ENCODE measurements at regions not wholly inside any gene's neighbourhood (a gene's known extent, or its start where the extent isn't known, plus 50 kb on each side); places are given as distances from the start of the nearest gene placed in this dataset.
A peak's percentile ranks its signal among the peaks of the same experiment; 100 is the strongest.
"Not testable (repeated sequence)": the region's sequence is repeated elsewhere in the genome, so short reads cannot be mapped to it uniquely, and the experiment has no call there.

DNA sequence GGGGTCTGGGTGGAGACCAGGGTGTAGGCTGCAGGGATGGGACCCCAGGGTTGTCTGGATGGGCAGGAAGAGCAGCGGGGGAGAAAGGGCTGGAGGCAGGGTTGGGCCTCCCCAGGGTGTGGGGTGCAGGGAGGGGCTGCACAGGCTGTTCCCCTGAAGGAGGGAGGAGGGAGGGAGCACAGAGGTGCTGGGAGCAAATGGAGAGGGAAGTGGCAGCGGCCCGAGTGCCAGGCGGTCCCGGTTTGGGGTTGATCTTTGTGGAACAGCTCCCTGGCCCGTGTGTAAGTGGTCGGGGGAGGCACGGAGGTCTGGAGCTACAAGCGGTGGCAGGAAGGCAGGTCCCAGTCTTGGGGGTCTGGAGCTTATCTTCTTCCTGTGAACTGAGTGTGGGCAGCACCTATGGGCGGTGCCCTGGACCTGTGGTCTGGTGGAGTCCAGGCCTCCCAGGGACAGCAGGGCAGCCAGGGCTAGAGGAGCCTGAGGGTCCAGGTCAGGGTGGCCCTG, 391.6 kb downstream of the TMEM121 start:
- no peak overlapping the region for H3K4me3 Mint-ChIP-seq (ENCODE audit: unreplicated experiment)
- TF ChIP-seq, protein P1, sequence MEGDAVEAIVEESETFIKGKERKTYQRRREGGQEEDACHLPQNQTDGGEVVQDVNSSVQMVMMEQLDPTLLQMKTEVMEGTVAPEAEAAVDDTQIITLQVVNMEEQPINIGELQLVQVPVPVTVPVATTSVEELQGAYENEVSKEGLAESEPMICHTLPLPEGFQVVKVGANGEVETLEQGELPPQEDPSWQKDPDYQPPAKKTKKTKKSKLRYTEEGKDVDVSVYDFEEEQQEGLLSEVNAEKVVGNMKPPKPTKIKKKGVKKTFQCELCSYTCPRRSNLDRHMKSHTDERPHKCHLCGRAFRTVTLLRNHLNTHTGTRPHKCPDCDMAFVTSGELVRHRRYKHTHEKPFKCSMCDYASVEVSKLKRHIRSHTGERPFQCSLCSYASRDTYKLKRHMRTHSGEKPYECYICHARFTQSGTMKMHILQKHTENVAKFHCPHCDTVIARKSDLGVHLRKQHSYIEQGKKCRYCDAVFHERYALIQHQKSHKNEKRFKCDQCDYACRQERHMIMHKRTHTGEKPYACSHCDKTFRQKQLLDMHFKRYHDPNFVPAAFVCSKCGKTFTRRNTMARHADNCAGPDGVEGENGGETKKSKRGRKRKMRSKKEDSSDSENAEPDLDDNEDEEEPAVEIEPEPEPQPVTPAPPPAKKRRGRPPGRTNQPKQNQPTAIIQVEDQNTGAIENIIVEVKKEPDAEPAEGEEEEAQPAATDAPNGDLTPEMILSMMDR (IDR thresholded peaks at IDR 0.05), result no peak
- DNase-seq (ENCODE audit: low spot score), result peak; percentile 86
- H3K4me1 Mint-ChIP-seq (ENCODE audit: low read depth), result no peaks in the 10 kb centered on the region
- H3K36me3 Mint-ChIP-seq (ENCODE audit: low read depth), result no peaks in the 10 kb centered on the region
- H3K9me3 Mint-ChIP-seq (ENCODE audit: low read depth), result peaks cover 50% of the 10 kb centered on the region
- no peak overlapping the region for H3K27ac Mint-ChIP-seq (ENCODE audit: unreplicated experiment)
- H3K27me3 Mint-ChIP-seq (ENCODE audit: low read depth), result no peaks in the 10 kb centered on the region

DNA sequence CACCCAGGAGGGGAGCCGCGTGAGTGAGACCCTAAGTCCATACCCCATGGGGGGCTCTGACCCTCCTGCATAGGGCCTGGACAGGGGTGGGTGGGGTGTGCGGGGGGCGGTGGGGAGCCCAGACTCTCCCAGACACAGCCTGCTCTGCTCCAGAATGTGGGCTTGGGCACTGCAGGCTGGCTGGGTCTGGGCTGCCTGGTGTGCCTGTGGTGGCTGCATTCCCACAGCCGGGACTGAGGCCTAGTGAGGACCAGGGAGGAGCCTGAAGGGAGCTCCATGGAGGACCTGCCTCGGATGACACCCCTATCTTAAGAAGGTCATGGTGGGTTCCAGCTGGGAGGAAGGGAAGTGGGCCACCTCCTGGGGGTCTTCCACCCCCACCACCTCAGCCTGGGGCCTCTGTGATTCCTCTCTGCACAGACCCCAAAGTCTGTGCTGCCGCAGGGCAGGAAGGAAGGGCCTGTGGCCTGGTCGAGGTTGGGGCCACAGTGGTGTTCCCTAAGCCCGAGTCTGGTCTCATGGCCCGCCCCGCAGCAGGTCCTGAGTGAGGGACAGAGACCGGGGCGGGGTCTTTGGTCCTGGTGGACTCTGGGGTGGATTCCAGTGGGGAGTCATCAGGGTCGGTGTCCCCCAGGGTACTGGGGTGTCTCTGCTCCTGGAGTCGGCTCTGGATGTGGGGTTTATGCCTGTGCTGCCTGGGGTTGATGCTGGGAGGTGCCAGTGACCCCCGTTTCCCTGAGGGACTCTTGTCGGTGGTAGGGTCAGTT, 392.3 kb downstream of the TMEM121 start:
- no peak overlapping the region for H3K4me3 Mint-ChIP-seq (ENCODE audit: unreplicated experiment)
- peak; percentile 91 for DNase-seq (ENCODE audit: low spot score)
- no peaks in the 10 kb centered on the region for H3K27me3 Mint-ChIP-seq (ENCODE audit: low read depth)
- peaks cover 50% of the 10 kb centered on the region for H3K9me3 Mint-ChIP-seq (ENCODE audit: low read depth)
- no peaks in the 10 kb centered on the region for H3K36me3 Mint-ChIP-seq (ENCODE audit: low read depth)
- no peak overlapping the region for H3K27ac Mint-ChIP-seq (ENCODE audit: unreplicated experiment)
- H3K4me1 Mint-ChIP-seq (ENCODE audit: low read depth), result no peaks in the 10 kb centered on the region
- TF ChIP-seq, protein P1 (IDR thresholded peaks at IDR 0.05), result no peak

DNA sequence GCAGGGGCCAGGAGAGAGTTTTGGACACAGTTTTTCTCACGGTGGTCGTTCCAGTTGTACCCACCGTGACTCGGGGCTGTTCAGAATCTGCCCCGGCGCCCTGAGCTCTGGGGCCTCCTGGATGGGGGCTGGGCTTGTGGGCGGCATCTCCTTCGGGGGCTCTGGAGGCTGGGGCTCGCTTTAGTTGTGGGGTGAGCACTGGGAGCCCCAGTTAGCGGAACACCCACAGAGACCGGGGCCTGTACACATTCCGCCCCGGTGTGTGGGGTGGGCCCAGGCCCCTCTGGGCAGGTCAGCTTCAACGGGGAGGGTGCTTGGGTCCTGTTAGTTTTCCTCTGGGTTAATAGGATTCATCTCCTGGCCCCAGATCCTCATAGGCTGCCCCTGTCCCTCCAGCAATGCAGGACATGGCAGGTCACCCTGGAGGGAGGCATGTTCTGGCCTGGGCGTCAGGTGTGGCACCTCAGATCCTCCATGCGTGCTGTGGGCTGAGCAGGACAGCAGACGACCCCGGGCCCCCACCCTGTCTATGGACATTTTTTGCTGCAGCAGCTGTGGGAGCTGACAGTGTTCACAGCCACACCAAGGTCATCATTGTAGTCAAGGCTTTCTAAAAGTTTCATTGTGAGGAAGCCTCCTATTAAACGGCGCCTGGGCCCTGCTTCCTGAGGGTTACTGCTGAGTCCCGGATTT, 393.2 kb downstream of the TMEM121 start:
- Mint-ChIP-seq H3K27ac (ENCODE audit: unreplicated experiment) (no peak overlapping the region), H3K4me1 (ENCODE audit: low read depth) (no peaks in the 10 kb centered on the region), H3K4me3 (ENCODE audit: unreplicated experiment) (no peak overlapping the region), H3K27me3 (ENCODE audit: low read depth) (no peaks in the 10 kb centered on the region), H3K36me3 (ENCODE audit: low read depth) (no peaks in the 10 kb centered on the region), H3K9me3 (ENCODE audit: low read depth) (peaks cover 57% of the 10 kb centered on the region)
- TF ChIP-seq, protein P1 (IDR thresholded peaks at IDR 0.05), result no peak
- DNase-seq (ENCODE audit: low spot score), result peak; percentile 74

DNA sequence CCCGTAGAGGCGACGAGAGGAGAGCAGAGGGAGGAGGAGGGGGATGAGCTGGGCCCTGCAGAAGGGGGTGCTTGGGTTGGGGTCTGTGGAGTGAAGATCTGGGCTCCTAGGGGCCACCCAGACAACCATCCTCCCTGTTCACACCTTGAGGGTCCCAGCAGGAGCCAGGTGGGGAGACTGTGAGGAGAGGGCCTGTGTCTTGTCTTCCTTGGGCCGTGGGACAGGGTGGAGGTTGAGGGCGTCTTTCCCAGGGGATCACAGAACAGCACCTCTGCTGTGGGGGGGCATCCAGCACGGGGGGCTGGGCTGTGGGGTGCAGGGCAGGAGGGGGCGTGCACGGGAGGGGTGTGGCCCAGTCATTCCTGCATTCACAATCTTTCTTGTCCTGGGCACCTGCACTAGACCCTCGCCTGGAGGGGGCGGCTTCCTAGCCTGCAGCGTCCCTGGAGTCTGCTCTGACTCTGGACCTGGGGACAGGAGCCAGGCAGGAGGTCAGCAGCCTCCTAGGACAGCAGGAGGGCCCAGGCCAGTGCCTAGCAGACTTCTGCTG, 393.8 kb downstream of the TMEM121 start:
- not testable (repeated sequence) for H3K4me3 Mint-ChIP-seq (ENCODE audit: unreplicated experiment); H3K36me3 Mint-ChIP-seq (ENCODE audit: low read depth); H3K27ac Mint-ChIP-seq (ENCODE audit: unreplicated experiment); H3K4me1 Mint-ChIP-seq (ENCODE audit: low read depth); H3K27me3 Mint-ChIP-seq (ENCODE audit: low read depth)
- peaks cover 58% of the 10 kb centered on the region for H3K9me3 Mint-ChIP-seq (ENCODE audit: low read depth)
- peak; percentile 66 for DNase-seq (ENCODE audit: low spot score)

DNA sequence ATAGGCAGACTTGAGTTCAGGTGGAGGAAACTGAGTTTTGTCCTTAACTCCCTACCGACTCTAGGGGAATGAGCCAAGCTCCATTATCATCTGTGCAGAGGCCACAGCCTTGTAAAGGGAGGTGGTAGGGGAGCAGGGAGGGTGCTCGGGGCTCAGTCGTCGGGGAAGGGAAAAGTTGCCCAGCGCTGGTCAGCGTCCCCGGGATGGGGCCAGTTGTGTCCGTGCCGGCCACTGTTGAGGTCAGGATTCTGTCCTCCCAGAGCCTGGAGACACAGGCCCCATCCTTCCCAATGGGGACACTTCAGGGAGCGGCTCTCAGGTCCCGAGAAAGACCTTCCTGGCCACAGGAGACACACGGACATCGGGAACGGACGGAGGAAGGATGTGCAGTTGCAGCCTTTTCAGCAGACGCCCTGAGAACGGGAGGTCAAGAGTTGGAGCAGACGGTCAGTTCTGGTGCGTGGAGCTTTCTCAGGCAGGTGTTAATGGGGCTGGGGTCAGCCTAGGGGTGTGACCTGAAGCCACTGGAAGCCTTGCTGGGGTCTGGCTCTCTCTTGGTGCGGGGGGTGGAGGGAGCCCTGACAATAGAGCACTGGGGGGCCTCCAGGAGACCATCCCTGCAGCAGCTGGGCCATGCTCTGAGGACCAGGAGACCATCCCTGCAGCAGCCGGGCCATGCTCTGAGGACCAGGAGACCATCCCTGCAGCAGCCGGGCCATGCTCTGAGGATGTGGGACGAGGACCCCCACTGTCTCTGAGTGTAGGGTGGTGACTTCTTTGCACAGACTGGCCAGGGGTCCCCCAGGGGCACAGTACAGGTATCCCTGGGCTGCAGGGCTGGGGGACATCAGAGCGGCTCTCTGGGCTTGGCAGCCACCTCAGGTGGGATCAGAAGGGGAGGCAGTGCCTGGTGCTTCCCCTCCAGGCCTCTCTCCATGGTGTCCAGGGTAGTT, 394.7 kb downstream of the TMEM121 start:
- peak; percentile 76 for DNase-seq (ENCODE audit: low spot score)
- peaks cover 52% of the 10 kb centered on the region for H3K9me3 Mint-ChIP-seq (ENCODE audit: low read depth)
- H3K4me3 Mint-ChIP-seq (ENCODE audit: unreplicated experiment); H3K4me1 Mint-ChIP-seq (ENCODE audit: low read depth); H3K27me3 Mint-ChIP-seq (ENCODE audit: low read depth); H3K36me3 Mint-ChIP-seq (ENCODE audit: low read depth); H3K27ac Mint-ChIP-seq (ENCODE audit: unreplicated experiment): not testable (repeated sequence)

DNA sequence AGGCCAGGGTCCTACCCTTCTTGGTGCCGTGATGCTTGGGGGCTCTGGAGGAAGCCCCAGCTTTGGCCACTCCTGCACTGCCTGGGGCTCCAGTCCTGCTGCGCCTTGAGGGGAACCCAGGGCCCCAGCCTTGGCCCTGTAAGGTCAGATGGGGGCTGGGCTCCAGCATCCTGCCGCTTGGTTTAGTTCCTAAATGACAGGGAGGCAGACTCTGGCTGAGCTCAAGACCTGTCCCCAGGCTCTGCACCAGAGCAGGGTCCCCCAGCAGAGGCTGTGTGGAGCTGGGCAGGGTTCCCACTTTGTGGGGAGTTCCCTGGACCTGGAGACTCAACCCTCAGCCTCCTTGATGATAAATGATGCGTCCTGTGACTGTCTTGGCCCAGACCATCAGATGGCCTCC, 395.4 kb downstream of the TMEM121 start:
- H3K27ac Mint-ChIP-seq (ENCODE audit: unreplicated experiment); H3K4me3 Mint-ChIP-seq (ENCODE audit: unreplicated experiment); H3K27me3 Mint-ChIP-seq (ENCODE audit: low read depth); H3K36me3 Mint-ChIP-seq (ENCODE audit: low read depth); H3K4me1 Mint-ChIP-seq (ENCODE audit: low read depth): not testable (repeated sequence)
- H3K9me3 Mint-ChIP-seq (ENCODE audit: low read depth), result peaks cover 45% of the 10 kb centered on the region
- DNase-seq (ENCODE audit: low spot score), result peak; percentile 73

DNA sequence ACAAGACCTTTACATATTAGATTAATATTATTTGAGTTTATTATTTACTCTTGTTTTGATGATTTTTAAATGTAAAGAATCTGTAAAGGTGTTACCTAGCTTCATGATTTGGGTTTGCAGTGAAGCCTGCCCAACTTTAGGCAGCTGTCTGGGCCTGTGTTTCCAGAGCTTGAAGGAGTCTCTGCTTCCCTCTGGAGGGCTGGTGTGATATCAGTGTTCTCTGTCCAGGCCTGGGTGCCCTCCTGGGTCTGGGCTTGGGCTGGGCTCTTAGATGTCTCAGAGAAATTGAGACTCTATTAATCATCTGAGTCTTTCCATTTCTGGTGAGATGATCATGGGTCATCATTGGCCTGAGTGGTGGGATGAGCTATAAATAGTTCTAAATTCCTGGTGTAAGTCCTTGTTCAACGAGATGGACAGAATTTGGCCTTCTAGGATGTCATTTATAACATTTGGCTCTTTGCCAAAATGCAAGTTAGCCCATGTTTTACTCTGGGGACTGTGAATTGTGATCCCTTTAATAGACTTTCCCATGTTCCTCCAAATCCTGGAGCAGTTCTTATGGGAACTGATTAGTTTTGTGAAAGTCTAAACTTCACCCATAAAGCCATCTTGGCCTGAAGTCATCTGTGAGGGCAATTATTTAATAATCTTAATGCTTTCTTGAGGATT, 397.3 kb downstream of the TMEM121 start:
- not testable (repeated sequence) for H3K27ac Mint-ChIP-seq (ENCODE audit: unreplicated experiment); H3K4me3 Mint-ChIP-seq (ENCODE audit: unreplicated experiment); H3K4me1 Mint-ChIP-seq (ENCODE audit: low read depth); DNase-seq (ENCODE audit: low spot score); H3K36me3 Mint-ChIP-seq (ENCODE audit: low read depth); H3K27me3 Mint-ChIP-seq (ENCODE audit: low read depth)
- peaks cover 45% of the 10 kb centered on the region for H3K9me3 Mint-ChIP-seq (ENCODE audit: low read depth)

All from chondrocyte (in vitro differentiated cells).